ENCODE measurements at regions not wholly inside any gene's neighbourhood (a gene's known extent, or its start where the extent isn't known, plus 50 kb on each side); places are given as distances from the start of the nearest gene placed in this dataset.

DNA sequence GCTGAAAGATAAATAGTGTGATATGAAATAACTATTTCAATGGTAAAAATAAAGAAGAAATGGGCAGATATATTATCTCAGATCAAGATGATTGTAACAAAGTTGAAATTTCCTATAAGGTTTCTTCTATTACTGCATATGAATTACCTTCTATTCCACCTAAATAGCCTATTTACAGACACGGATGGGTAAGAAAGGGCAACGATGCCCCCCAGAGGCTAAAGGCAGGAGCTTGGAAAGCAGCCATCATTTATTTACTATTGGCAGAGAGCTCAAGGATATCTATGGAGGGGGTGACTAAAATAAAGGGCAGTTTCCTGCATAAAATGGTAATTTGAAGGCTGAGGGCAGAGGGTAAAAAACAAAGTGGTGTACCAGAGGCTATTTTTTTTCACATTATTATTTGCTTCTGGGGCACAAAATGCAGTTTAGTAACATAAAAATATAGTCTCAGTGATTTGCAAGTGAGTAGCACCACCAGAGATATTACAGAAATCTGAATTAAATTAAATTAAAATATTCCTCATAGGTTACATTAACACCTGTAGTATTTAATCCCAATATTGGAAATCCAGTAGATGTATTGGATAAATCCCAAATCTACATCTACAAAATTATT is 123.1 kb downstream of the BTC start:
- Histone ChIP-seq H3K9ac (ENCODE audit: low read depth, low read length, poor library complexity, severe bottlenecking) (no peak overlapping the region), H3K79me2 (ENCODE audit: insufficient read depth, low read length) (no peaks in the 10 kb centered on the region), H3K4me1 (ENCODE audit: insufficient read depth, low read length, poor library complexity, severe bottlenecking) (no peaks in the 10 kb centered on the region), H3K27me3 (ENCODE audit: insufficient read depth, low read length, poor library complexity, severe bottlenecking) (no peaks in the 10 kb centered on the region), H3K9me3 (ENCODE audit: insufficient read depth, low read depth, low read length) (no peaks in the 10 kb centered on the region), H3K36me3 (ENCODE audit: insufficient read depth, low read length) (no peaks in the 10 kb centered on the region), H2AFZ (ENCODE audit: low read length) (no peak overlapping the region), H4K20me1 (ENCODE audit: insufficient read depth, low read length, poor library complexity, severe bottlenecking) (no peaks in the 10 kb centered on the region), H3K4me3 (ENCODE audit: low read length, poor library complexity, severe bottlenecking) (no peak overlapping the region), H3K9me2 (replicated peaks; ENCODE audit: low read depth, low read length) (no peaks in the 10 kb centered on the region), H3F3A (ENCODE audit: low read depth) (no peaks in the 10 kb centered on the region), H3K4me2 (ENCODE audit: low read depth, low read length, poor library complexity, severe bottlenecking) (no peak overlapping the region)
- TF ChIP-seq, protein P1, sequence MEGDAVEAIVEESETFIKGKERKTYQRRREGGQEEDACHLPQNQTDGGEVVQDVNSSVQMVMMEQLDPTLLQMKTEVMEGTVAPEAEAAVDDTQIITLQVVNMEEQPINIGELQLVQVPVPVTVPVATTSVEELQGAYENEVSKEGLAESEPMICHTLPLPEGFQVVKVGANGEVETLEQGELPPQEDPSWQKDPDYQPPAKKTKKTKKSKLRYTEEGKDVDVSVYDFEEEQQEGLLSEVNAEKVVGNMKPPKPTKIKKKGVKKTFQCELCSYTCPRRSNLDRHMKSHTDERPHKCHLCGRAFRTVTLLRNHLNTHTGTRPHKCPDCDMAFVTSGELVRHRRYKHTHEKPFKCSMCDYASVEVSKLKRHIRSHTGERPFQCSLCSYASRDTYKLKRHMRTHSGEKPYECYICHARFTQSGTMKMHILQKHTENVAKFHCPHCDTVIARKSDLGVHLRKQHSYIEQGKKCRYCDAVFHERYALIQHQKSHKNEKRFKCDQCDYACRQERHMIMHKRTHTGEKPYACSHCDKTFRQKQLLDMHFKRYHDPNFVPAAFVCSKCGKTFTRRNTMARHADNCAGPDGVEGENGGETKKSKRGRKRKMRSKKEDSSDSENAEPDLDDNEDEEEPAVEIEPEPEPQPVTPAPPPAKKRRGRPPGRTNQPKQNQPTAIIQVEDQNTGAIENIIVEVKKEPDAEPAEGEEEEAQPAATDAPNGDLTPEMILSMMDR (conservative IDR thresholded peaks at IDR 0.05; ENCODE audit: low read length) = peak; percentile 92
- no peak for TF ChIP-seq EZH2phosphoT487 (IDR thresholded peaks at IDR 0.05; ENCODE audit: borderline replicate concordance)

DNA sequence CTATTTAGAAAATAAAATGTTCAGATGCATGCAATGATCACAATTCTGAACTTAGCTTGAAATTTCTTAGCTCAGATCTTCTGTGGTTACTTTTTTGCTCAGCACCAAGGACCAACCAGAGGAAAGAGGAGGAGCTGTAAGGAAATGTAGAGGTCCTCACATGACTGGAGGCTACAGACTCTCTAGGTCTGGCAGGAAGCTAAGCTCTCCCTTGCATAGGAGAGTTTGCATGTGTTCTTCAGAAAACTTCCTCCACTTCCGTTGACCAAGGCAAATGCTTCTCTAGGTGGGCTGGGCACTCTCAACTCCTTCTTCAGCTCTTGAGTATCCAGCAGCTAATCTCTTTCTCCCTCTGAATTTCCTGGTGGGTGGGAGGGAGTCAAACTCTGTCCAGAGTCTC is 119.6 kb downstream of the BTC start:
- H3K4me1 ChIP-seq (ENCODE audit: insufficient read depth, low read length, poor library complexity, severe bottlenecking) = no peaks in the 10 kb centered on the region
- H3K27me3 ChIP-seq (ENCODE audit: insufficient read depth, low read length, poor library complexity, severe bottlenecking) = no peaks in the 10 kb centered on the region
- no peaks in the 10 kb centered on the region for H4K20me1 ChIP-seq (ENCODE audit: insufficient read depth, low read length, poor library complexity, severe bottlenecking)
- peak overlapping the region; percentile 26 for H3K4me2 ChIP-seq (ENCODE audit: low read depth, low read length, poor library complexity, severe bottlenecking)
- peak overlapping the region; percentile 84 for H2AFZ ChIP-seq (ENCODE audit: low read length)
- TF ChIP-seq, protein P1 (conservative IDR thresholded peaks at IDR 0.05; ENCODE audit: low read length) = no peak
- no peak for TF ChIP-seq EZH2phosphoT487 (IDR thresholded peaks at IDR 0.05; ENCODE audit: borderline replicate concordance)
- no peaks in the 10 kb centered on the region for H3K79me2 ChIP-seq (ENCODE audit: insufficient read depth, low read length)
- no peaks in the 10 kb centered on the region for H3K9me3 ChIP-seq (ENCODE audit: insufficient read depth, low read depth, low read length)
- H3F3A ChIP-seq (ENCODE audit: low read depth) = no peaks in the 10 kb centered on the region
- no peak overlapping the region for H3K9ac ChIP-seq (ENCODE audit: low read depth, low read length, poor library complexity, severe bottlenecking)
- H3K9me2 ChIP-seq (replicated peaks; ENCODE audit: low read depth, low read length) = no peaks in the 10 kb centered on the region
- no peak overlapping the region for H3K4me3 ChIP-seq (ENCODE audit: low read length, poor library complexity, severe bottlenecking)
- H3K36me3 ChIP-seq (ENCODE audit: insufficient read depth, low read length) = no peaks in the 10 kb centered on the region

DNA sequence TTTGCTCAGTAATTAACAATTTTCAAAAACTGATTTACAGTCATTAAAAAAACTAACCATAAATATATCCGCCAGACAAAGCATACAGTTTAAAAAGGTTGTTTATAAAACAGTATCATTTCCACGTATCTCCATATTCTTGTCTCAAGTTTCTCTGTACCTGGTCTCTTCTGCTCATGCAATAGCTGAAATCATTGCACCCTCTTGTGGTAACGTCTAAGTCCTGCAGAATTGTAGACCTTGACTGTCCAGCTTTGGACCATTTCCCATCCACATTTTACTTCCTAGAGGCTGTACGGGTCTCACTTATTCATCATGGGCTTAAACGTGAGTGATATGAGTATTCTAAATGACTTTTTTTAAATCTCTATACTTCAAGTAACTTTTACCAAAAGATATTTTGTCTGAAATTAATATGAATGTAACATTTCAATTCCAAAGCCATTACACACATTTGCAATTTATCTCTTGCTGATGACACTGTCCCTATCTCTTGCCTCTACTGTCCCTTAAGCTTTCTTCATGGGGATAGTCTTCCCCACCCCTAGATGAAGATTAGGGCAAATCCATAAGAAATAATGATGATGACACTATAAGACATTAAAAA is 118.5 kb downstream of the BTC start:
- no peak for TF ChIP-seq EZH2phosphoT487 (IDR thresholded peaks at IDR 0.05; ENCODE audit: borderline replicate concordance)
- TF ChIP-seq, protein P1 (conservative IDR thresholded peaks at IDR 0.05; ENCODE audit: low read length) = peak; percentile 87
- Histone ChIP-seq H4K20me1 (ENCODE audit: insufficient read depth, low read length, poor library complexity, severe bottlenecking) (no peaks in the 10 kb centered on the region), H2AFZ (ENCODE audit: low read length) (peak overlapping the region; percentile 84), H3F3A (ENCODE audit: low read depth) (no peaks in the 10 kb centered on the region), H3K9ac (ENCODE audit: low read depth, low read length, poor library complexity, severe bottlenecking) (no peak overlapping the region), H3K27me3 (ENCODE audit: insufficient read depth, low read length, poor library complexity, severe bottlenecking) (no peaks in the 10 kb centered on the region), H3K4me3 (ENCODE audit: low read length, poor library complexity, severe bottlenecking) (no peak overlapping the region), H3K4me1 (ENCODE audit: insufficient read depth, low read length, poor library complexity, severe bottlenecking) (no peaks in the 10 kb centered on the region), H3K36me3 (ENCODE audit: insufficient read depth, low read length) (no peaks in the 10 kb centered on the region), H3K4me2 (ENCODE audit: low read depth, low read length, poor library complexity, severe bottlenecking) (peak overlapping the region; percentile 26), H3K9me3 (ENCODE audit: insufficient read depth, low read depth, low read length) (no peaks in the 10 kb centered on the region), H3K9me2 (replicated peaks; ENCODE audit: low read depth, low read length) (no peaks in the 10 kb centered on the region), H3K79me2 (ENCODE audit: insufficient read depth, low read length) (no peaks in the 10 kb centered on the region)

Data from Loucy (cell line).